Esophagus squamous epithelium (tissue), 5 donors: ENCODE measurements at regions not wholly inside any gene's neighbourhood (a gene's known extent, or its start where the extent isn't known, plus 50 kb on each side); places are given as distances from the start of the nearest gene placed in this dataset.

ENCODE experiments used
- DNase-seq: peaks from one replicate; lab custom pipeline; 2025; lab: John Stamatoyannopoulos, UW
- H3K27ac ChIP-seq, 4 donors: fragments of 200-600 bp; sonication (generic); one replicate each; pipeline ENCODE4 v1.5.1; 2016 to 2019; ENCODE audit warnings: mild to moderate bottlenecking in 1 of 4
- H3K27me3 ChIP-seq, 4 donors: fragments of 200-600 bp; sonication (generic); 1 replicate in 3 of 4; 2 replicates in 1 of 4; pipeline versions ENCODE4 v1.5.1 to v1.6.0; 2017 to 2021; ENCODE audit warnings: antibody characterized with exemption in 1 of 4
- H3K36me3 ChIP-seq, 3 donors: fragments of 200-600 bp; sonication (generic); one replicate each; pipeline ENCODE4 v1.5.1; 2016 to 2019
- H3K4me1 ChIP-seq, 3 donors: fragments of 200-600 bp; sonication (generic); one replicate each; pipeline ENCODE4 v1.5.1; 2017 to 2019
- H3K4me3 ChIP-seq, 4 donors: fragments of 200-600 bp; sonication (generic); 1 replicate in 3 of 4; 2 replicates in 1 of 4; pipeline ENCODE4 v1.5.1; 2016 to 2019; ENCODE audit warnings: mild to moderate bottlenecking in 2 of 4, moderate library complexity in 1 of 4
- H3K9me3 ChIP-seq, 3 donors: fragments of 200-600 bp; sonication (generic); one replicate each; pipeline ENCODE4 v1.5.1; 2016 to 2019
- POLR2A ChIP-seq, 4 donors: fragments of 450-650 bp; IDR thresholded peaks; one replicate each; pipeline ENCODE4 v1.6.1; 2017; ENCODE audit warnings: antibody characterized with exemption in 4 of 4, mild to moderate bottlenecking in 4 of 4, moderate library complexity in 3 of 4
- WGBS, 2 donors: methylation state at CpG; one replicate each; pipeline ENCODE4 v1.1.5; 2018; 5-methylcytosine and 5-hydroxymethylcytosine counted together
- intact Hi-C: fragments of 100-400 bp; cut with DNase I; formaldehyde crosslinking; loops from one replicate; pipeline ENCODE4 v1.15.0; 2022
- TF ChIP-seq, protein P1 (sequence below), 6 experiments: fragments of 450-650 bp in 4 of 6; fragments of 200-600 bp in 2 of 6; sonication (generic) in 2 of 6; IDR thresholded peaks; one replicate each; pipeline ENCODE4 v1.5.1; 2016 to 2019; ENCODE audit warnings: antibody characterized with exemption in 6 of 6, mild to moderate bottlenecking in 4 of 6, moderate library complexity in 4 of 6
- donor health status: DM: yes; HTN: yes; CAD: no.

DNA sequence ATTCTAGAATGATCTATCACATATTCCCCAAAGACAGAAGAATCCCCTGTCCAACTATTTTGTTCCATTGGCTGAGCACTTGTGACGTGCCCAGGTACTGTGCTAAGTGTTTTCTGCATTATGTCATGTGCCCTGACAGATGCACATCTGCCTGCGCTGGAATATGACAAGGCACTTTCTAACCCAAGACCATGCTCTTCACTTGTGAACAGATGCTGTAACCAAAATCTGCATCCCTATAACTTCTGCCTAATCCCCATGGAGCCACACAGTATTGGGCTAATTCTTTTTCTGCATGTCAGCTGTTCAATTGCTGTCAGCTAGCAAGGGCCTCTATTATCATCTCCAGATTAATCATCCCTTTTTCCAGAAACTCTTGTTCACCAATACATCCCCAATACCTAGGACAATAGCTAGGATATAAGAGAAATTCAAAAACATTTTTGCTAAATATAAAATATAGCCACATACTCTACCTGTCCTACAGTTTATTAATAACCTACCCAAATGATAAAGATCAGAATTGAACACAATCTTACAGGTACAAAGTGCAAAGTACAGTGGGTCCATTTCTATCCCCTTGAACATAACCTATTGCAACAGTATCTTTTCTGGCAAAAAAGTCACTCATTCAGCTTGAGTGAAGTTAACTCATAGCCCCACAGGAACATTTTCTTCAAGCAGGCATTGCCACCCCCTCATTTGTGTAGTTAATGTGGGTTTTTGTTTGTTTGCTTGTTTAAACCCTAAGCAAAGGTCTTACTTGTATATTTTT lies 109.4 kb upstream of the LRRN1 start:
- Histone ChIP-seq H3K27ac (no peak overlapping the region), H3K4me3 (no peak overlapping the region), H3K9me3 (no peaks in the 10 kb centered on the region), H3K36me3 (no peaks in the 10 kb centered on the region), H3K4me1 (no peaks in the 10 kb centered on the region), H3K27me3 (no peaks in the 10 kb centered on the region)
- WGBS, 2 donors = 39 to 88% methylated on average over 2 of the region's 2 CpGs
- no peak for DNase-seq
- intact Hi-C loops = no loop called here
- TF ChIP-seq, protein P1, sequence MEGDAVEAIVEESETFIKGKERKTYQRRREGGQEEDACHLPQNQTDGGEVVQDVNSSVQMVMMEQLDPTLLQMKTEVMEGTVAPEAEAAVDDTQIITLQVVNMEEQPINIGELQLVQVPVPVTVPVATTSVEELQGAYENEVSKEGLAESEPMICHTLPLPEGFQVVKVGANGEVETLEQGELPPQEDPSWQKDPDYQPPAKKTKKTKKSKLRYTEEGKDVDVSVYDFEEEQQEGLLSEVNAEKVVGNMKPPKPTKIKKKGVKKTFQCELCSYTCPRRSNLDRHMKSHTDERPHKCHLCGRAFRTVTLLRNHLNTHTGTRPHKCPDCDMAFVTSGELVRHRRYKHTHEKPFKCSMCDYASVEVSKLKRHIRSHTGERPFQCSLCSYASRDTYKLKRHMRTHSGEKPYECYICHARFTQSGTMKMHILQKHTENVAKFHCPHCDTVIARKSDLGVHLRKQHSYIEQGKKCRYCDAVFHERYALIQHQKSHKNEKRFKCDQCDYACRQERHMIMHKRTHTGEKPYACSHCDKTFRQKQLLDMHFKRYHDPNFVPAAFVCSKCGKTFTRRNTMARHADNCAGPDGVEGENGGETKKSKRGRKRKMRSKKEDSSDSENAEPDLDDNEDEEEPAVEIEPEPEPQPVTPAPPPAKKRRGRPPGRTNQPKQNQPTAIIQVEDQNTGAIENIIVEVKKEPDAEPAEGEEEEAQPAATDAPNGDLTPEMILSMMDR (IDR thresholded peaks at IDR 0.05) = no peak
- TF ChIP-seq POLR2A (IDR thresholded peaks at IDR 0.05) = no peak

DNA sequence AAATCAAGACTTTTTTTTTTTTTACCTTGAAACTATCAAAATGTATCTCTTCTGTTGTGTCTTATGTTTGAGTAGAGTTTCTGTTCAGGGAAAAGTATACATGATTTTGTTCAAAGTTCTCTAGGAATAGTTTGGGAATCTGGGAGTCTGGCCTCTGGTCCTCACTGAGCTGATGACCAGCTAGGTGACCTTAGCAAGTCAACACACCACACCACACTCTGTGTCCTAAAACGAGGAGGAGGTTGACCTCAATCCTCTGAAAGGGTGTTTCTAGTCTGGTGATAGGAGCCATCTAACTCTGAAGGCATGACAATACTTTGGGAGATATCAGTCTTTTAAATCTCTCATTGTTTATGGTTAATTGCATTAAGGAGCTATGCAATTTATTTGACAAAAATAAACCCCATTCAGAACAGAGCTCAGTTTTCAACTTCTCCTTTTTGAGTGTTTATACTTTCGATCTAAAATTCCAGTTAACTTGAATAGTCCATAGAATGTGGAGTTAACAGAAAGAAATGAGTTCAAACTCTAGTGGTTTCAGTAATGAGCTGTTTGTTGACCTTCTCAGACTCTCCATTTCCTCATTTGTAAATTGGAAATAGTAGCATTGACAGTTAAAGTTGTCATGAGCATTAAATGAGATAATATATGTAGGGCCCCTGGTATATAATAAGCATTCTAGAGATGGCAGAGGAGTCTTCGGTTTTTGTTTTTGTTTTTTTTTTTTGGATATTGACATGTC lies 112.2 kb upstream of the LRRN1 start:
- H3K36me3 ChIP-seq = no peaks in the 10 kb centered on the region
- no peak overlapping the region for H3K27ac ChIP-seq
- TF ChIP-seq, protein P1 (IDR thresholded peaks at IDR 0.05) = no peak
- no peak for TF ChIP-seq POLR2A (IDR thresholded peaks at IDR 0.05)
- intact Hi-C loops = no loop called here
- WGBS, 2 donors = 45 to 56% methylated on average over 3 of the region's 3 CpGs
- no peaks in the 10 kb centered on the region for H3K4me1 ChIP-seq
- H3K9me3 ChIP-seq = no peaks in the 10 kb centered on the region
- H3K27me3 ChIP-seq = no peaks in the 10 kb centered on the region
- DNase-seq = no peak
- no peak overlapping the region for H3K4me3 ChIP-seq

DNA sequence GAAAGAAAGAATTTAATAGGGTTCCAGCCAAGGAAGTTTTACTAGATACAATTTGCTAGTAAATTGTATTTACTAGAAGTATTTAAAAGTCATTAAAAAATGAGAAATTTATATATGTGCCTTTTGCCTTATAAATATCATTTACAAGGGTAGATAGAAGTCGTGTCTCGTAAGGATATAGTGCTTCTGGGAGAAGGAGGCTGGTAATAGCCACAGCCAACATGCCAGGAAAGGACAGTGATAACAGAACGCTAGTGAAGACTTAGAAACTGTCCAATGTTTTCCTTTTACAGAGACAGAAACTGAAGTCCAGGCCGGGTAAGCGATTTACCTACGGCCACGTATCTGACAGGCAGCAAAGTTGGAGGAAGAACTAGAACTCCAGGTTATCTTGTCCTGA lies 113.5 kb upstream of the LRRN1 start:
- no peaks in the 10 kb centered on the region for H3K27me3 ChIP-seq
- intact Hi-C loops = no loop called here
- WGBS, 2 donors = 71 to 88% methylated on average over 7 of the region's 7 CpGs

DNA sequence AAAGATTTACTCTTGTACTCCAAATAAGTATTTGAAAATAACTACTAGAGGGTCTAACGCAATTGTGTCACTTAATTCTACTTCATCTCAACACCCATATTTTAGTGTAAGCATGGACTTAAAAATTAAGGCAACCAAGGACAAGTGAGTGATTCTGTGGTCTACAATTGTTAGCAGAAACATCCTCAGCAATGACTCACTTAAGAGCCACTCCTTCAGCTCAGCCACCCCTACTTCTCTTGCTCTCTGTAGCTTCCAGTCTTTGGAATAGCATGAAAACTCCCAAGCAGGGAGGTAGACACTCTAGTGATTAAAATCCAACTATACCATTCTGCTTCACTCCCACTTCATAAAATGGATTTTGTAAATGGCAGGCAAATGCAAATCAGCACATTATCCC lies 116.0 kb upstream of the LRRN1 start:
- H3K9me3 ChIP-seq = no peaks in the 10 kb centered on the region
- H3K27ac ChIP-seq = no peak overlapping the region
- no peaks in the 10 kb centered on the region for H3K4me1 ChIP-seq
- no peaks in the 10 kb centered on the region for H3K36me3 ChIP-seq
- DNase-seq = no peak
- H3K4me3 ChIP-seq = no peak overlapping the region
- 88 to 100% methylated on average over 1 of the region's 1 CpG for WGBS, 2 donors
- intact Hi-C loops = no loop called here
- no peaks in the 10 kb centered on the region for H3K27me3 ChIP-seq
- TF ChIP-seq POLR2A (IDR thresholded peaks at IDR 0.05) = no peak
- TF ChIP-seq, protein P1 (IDR thresholded peaks at IDR 0.05) = no peak

More for the DNA sequence above, 113.5 kb upstream of the LRRN1 start:
- TF ChIP-seq POLR2A (IDR thresholded peaks at IDR 0.05) = no peak
- TF ChIP-seq, protein P1 (IDR thresholded peaks at IDR 0.05) = no peak
- no peak overlapping the region for H3K27ac ChIP-seq
- H3K9me3 ChIP-seq = no peaks in the 10 kb centered on the region
- H3K4me1 ChIP-seq = no peaks in the 10 kb centered on the region
- no peak overlapping the region for H3K4me3 ChIP-seq
- H3K36me3 ChIP-seq = no peaks in the 10 kb centered on the region
- DNase-seq = no peak

DNA sequence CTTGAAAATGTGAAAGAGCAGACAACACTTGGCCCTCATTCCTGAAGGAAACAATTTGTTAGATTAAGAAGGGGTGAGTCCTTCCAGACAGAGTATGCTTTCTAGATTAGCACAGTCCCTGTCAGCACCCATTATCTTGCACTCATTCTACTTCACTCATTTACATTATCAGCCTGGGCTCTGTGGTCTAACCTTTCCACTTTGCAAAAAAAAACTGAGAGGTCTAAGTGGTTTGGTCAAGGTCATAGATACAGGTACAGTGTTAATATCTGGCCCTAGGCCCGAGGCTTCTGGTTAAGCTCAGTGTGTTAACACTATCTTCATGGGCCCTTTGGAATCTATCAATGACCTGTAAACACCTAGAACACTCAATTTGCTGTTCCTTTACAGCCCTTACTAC lies 123.4 kb upstream of the LRRN1 start:
- no peaks in the 10 kb centered on the region for H3K9me3 ChIP-seq
- 43 to 67% methylated on average over 1 of the region's 1 CpG for WGBS, 2 donors
- intact Hi-C loops = no loop called here
- no peak for DNase-seq
- no peaks in the 10 kb centered on the region for H3K36me3 ChIP-seq
- H3K27me3 ChIP-seq = no peaks in the 10 kb centered on the region
- TF ChIP-seq, protein P1 (IDR thresholded peaks at IDR 0.05) = no peak
- no peak for TF ChIP-seq POLR2A (IDR thresholded peaks at IDR 0.05)
- H3K4me3 ChIP-seq = no peak overlapping the region
- no peaks in the 10 kb centered on the region for H3K4me1 ChIP-seq
- no peak overlapping the region for H3K27ac ChIP-seq
